HG03521 (cell line): ENCODE measurements at regions not wholly inside any gene's neighbourhood (a gene's known extent, or its start where the extent isn't known, plus 50 kb on each side); places are given as distances from the start of the nearest gene placed in this dataset.

ENCODE experiments used
- ATAC-seq: cut with Tn5 transposase; IDR thresholded peaks from one replicate; pipeline ENCODE4 v1.9.1; 2021; ENCODE audit warnings: mild to moderate bottlenecking, moderate library complexity; ENCODE audit not compliant: unreplicated experiment

DNA sequence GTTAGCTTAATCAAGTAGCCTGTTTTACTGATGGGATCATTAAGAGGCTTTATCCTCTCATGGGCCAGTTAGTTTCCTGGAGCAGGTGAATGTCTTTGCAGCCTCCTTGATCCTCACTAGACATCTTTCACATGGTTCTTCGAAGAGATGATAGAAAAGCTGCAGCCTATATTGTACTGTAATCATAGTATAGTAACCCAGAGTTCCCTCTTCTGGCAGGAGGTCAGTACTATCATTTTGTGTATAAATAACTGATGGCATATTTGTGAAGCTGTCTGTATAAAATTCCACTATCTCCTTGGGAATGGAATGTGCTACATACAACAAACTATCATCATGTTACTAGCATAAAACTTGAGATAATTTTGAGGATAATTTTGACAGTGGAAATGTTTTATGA is 123.8 kb upstream of the PRPS1L1 start:
- no peak for ATAC-seq

DNA sequence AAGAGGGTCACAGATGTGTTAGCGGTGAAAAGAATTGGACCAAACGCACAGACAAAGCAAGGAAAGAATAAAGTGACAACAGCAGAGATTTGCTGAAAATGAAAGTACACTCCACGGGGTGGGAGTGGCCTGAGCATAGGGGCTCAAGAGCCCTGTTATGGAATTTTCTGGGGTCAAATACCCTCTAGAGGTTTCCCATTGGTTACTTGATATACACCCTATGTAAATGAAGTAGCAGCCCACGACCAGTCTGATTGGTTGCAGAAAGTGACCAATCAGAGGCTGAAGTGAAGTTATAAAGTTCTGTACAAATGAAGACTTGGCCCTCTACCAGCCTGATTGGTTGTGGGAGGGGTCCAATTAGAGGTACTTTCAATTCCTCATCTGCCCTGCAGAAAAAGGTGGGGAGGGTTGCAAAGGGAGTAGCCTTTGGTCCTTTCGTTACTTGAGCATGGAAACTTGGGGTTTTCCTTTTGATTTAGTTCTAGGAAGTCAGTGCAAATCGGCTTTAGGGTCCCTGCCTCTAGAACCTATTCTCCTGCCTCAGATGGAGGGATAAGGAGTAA is 125.6 kb upstream of the PRPS1L1 start:
- ATAC-seq: no peak

DNA sequence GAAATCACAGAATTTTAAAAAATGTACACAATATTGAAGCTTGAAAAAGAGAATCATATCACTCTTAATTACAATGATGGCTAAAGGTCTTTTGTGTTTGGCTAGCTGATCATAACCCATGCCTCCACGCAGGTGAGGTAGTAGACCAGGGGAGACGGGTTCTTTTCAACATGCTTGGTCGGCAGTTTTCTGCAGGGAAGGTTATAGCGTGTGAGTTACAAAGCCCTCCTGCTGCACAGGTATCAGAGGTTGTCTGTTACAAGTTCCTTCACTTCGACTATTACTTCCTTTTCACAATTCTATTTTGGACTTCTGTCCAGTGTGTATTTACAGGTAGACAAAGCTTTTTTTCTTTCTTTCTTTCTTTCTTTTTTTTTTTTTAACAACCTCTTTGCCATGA is 127.1 kb upstream of the PRPS1L1 start:
- no peak for ATAC-seq

DNA sequence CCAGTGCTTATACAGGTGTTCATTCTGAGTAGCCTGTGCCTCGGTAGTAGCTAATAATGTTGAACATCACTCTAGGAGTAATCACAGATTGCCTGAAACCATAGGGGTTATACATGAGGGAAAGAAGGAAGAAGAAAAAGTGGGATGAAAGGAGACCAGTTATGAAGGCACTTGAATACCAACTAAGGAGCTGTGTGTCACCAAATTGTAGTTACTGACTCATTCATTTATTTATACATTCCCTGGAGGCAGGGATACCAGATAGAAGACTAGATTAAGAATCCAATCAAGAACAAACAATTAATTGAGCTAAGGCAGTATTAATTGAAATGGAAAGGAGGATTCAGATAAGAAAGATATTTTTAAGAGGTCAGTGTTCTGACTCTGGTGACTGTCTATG is 129.6 kb upstream of the PRPS1L1 start:
- ATAC-seq: no peak

DNA sequence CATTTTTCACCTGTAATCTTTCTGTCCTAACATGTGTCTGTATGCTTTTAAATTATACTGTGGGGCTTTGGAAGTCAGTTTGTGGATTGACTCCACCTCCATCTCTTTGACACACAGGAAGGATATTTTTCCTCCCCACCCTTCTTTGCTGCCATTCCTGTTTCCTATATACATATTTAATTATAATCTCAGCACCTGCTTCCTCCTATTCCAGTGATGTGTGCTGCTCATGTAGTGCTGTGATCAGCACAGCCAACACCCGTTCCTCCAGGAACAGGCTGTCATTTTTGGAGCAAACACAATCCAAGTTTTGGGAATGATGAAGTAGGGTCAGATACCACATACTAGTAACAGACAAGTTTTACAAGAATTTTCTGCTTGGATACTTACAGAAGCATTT is 135.0 kb upstream of the PRPS1L1 start:
- ATAC-seq: no peak

DNA sequence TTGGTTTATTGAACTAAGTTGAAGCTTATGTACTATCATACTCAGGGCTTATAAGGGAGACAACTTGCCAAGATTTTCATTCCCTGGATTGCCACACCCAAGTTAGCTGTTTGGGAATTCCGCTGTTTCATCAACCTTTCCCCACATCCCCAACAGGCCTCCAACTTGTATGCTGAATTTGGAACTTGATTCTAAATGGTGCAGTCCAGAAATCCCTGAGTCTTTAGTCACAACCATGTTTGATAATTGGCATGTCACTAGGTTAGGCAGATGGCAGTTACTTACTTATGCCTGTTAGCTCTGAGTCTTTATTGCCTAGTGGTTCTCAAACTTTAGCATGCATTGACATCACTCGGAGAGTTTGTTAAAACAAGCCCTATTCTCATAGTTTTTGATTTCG is 135.4 kb upstream of the PRPS1L1 start:
- ATAC-seq: no peak

DNA sequence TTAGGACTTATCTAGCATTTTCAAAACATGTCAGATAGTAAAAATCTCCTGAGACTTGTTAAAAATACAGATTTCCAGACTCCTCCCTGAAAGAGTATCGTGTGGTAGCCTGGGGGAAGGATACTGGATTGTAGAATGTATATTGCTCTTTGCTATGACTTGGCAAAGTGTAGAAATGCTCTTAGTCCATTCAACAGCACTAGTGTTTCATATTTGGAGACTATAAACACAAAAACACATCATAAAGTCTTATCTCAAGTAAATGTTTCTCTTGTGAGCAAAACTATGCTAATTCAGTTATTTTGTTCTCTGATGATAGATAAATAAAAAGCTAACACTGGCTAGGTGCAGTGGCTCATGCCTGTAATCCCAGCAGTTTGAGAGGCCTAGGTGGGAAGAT is 137.5 kb upstream of the PRPS1L1 start:
- ATAC-seq: no peak

DNA sequence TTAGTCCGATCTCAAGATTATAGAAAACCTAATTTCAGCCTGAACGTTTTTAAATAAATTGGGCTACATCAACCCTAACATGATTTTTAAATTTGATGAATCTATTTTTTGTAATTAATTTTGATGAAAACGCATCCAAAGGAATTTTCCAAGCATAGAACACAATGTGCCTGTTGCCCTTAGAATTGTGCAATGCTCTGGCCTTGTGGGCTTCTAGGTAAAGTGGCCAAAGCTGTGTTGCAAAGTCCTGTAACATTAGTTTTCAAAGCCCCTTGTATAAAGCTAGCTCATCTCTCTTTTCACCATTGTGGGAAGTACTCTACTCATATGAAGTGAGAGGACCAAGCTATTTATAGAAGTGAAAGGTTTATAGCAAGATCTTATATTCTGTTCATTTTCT is 138.4 kb upstream of the PRPS1L1 start:
- ATAC-seq: no peak

DNA sequence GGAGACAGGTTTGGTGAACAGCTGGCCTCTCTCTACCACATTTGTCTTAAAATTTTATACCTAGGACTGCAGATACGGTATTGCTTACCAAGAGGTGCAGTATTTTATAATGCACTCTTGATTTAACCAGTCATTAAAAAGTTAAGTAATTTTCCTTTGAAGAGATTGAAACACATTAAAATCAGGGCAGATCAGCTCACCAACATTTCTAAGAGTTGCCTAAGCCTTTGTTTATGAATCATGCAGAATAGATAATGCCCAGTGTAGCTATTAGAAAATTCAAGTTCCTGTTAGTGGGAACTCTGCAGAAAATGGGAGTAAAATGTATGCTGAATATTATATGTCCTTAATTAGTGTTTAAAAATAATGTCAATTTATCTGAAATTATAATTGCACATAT is 140.2 kb upstream of the PRPS1L1 start:
- no peak for ATAC-seq

DNA sequence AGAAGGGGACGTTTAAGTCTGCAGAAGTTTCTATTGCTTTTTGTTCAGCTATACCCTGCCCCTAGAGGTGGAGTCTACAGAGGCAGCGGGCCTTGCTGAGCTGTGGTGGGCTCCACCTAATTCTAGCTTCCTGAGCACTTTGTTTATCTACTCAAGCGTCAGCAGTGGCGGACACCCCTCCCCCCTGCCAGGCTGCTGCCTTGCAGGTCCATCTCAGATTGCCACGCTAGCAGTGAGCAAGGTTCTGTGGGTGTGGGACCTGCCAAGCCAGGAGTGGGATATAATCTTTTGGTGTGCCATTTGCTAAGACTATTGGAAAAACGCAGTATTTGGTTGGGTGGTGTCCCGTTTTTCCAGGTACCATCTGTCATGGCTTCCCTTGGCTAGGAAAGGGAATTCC is 147.3 kb upstream of the PRPS1L1 start:
- no peak for ATAC-seq

DNA sequence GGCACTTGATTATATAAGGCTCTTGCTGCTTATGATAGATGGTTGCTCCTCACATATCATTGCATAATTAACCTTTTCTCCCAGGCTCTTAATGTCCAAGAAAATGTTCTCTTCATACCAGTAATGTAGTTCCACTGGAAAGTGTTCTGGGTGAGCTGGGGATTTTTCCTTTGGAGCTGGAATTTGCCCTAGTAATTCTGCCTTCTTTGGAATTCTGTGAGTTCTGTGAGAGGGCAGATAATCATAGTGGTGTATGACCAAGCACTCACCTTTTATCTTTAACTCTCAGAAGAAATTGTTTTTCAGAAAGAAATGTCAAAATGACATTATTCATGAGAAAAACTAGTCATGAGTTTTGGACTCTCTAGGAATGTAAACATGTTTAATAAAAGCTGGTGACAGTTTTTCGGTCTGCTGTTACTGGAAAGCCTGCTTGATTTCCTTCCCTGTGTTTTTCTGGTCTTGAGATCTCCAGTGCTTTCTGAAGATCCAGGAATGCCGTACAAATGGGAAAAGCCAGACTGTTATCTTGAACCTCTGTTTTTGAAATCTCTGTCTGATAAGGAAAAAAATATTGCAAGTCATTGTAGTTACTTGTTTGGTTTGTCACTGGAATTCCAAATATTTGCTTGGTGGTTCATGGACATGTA is 148.3 kb upstream of the PRPS1L1 start:
- ATAC-seq: no peak

DNA sequence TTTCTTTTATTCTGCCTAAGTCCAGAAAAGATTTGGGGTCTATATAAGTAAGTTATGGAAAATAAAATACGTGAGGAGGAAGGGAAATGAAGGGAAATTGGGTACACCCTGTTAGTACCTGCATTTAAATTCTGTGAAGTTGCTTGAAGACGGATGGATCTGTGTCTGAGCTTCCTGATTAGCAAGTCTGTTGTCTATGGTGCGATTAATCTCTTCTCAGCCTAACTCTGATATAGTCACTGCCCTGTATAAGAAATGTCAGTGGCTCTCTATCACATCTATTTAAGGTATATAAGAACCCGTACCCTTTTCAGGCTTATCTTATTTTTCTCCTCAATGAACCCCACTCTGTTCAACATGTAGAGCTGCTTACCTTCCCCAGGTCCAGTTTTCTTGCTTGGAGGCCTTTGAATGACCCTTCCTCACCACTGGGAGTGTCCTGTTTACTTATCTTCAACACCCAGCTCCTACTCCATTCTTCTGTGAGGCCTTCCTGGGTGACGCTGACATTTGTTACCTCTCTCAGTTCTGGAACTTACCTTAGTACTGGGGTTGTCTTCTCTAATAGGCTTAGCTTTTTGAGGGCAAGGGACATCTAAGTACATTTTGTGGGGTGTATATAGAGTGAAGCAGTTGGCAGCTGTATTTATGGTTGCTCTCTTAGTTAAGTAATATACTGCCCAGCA is 149.6 kb upstream of the PRPS1L1 start:
- ATAC-seq: no peak

DNA sequence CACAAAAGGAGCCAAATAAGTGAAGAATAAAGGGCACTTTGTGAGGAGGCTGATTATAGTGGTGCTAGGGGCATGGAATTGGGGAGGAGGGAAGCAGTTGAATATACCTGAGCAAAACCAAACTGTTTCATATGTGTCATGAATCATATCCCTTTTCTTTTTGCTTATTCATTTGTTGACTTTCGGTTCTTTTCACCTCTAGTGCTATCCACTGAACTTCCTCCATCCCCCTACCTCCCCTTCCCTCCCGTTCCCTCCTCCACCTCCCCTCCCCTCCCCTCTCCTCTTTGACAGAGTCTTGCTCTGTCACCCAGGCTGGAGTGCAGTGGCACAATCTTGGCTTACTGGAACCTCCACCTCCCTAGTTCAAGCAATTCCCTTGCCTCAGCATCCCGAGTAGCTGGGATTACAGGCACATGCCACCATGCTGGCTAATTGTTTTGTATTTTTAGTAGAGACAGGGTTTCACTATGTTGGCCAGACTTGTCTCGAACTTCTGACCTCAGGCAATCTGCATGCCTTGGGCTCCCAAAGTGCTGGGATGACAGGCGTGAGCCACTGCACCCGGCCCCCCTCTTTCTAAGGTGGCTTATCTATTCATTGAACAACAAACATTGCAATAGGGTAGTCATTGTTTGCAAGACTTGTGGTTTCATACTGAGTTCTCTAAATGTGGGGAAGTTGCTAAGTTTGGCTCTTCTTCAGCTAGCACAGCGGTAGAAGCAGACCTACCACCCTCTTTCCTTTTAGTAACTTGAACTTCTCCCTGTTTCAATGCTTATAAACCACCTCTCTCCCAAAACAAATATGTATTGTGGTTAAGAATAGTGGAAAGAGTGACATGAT is 150.4 kb upstream of the PRPS1L1 start:
- peak; percentile 88 for ATAC-seq

DNA sequence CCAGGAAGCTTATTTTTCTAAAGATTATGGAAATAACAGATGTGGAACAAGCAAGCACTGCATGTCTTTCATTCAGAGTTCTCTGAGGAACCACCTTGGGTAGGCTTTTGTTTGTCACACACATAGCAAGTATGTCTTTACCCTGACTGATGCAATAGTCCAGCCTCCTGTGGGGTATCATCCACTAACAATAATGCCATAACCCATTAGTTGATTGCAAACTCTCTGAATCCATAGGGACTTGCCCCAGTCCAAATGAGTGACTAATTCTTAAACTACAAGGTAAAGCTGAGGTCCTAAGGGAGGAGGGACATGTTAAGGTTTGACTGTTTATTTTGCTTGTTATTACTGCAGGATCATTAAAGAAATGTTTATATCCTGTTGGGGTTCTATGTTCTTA is 151.4 kb upstream of the PRPS1L1 start:
- ATAC-seq: no peak

DNA sequence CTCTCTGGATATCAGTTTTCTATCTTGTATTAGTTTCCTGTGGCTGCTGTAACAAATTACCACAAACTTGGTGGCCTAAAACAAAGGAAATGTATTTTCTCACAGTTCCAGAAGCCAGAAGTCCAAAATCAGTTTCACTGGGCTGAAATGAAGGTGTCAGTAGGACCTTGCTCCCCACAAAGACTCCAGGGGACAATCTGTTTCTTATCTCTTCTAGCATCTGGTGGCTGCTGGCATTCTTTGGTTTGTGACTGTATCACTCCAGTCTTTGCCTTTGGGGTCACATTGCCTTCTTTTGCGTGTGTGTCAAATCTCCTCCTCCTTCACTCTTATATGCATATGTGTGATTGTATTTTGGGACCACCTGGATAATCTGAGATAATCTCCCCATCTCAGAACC is 153.0 kb upstream of the PRPS1L1 start:
- no peak for ATAC-seq

DNA sequence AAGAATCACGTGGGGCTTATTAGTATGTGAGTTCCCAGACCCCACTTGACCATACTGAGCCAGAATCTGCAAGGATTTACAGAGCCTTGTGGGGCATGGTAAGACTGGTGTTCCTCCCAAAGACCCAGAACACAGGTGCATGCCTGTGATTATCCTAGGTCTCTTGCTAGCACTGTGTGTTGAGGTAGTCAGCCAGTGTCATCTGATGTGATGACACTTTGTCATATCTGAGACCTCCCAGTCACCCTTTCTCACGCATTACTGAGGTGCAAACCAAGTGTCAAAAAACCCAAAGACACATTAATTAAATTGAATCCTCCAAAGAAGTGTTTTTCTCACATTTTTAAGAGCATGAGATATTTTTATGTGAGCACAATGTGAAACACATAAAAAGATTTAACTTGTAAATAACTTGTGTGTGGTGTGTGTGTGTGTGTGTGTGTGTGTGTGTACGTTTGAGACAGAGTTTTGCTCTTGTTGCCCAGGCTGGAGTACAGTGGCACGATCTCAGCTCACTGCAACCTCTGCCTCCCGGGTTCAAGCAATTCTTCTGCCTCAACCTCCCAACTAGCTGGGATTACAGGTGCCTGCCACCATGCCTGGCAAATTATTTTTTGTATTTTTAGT is 162.0 kb upstream of the PRPS1L1 start:
- no peak for ATAC-seq

DNA sequence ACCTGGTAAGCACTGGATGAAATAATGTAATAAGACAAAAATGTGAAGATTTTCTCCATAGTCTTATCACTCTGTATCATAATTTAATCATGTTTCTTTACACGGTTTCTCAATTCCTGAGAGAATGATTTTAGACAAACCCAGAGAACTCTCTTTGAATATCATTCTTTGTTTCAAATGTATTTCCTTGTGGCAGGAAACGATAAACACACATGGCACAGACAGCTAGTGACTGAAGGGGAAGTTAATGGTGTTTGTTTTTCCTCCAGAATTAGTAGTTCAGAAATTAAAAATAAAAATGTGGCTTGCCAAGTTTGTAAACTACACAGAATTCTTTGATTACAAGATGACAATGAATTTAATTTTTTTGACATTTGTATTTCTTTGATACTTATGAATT is 163.7 kb upstream of the PRPS1L1 start:
- no peak for ATAC-seq

DNA sequence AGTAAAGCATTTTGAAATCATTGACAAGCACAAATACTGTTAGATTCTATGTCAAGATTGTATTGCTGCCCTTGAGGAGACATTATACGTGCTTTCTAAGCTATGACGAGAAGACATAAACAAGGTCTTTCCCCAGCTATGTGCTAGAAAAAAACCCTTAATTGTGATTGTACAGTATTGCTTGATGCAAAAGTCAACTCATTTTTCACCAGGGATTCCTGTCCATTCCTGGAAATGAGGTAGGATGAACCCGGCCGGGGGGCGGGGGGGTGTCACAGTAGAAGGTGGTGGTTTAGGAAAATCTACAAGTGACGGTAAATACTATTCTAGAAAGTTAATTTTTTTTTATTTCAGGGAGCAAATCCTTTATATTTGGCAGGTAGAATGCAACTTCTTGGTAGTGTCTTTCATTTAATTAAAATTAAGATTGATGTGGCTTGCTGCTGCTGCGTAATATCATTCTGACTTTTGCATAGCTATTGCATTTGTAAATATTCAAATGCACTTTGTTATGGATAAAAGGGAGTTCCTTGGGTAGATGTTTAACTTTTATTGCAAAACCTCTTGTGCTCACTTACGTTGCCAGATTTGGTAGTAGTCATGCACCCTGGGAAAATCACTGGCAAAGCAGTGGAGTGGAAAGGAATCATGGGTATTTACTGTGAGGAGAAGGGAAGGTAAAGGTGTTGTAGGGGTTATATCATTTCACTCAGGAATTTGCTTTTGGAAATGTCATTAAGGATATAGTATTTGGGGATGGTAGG is 164.4 kb upstream of the PRPS1L1 start:
- ATAC-seq: no peak

DNA sequence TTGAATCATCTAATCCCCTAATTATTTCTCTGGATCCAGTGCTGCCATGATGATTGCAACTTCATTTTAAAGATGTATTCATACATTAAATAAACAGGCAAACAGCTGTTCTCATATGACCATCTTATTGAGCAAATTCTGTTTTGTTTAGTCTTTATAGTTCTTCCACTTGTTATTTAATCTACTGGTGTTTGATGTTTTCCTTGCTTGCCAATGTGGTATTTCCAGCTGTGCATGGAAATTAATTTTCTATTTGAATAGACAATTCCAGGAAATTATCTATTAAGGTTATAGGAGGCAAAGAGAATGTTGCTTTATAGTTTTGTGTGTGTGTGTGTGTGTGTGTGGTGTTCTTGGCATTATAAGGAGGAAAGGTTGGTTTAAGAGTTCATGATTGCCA is 167.0 kb upstream of the PRPS1L1 start:
- no peak for ATAC-seq

DNA sequence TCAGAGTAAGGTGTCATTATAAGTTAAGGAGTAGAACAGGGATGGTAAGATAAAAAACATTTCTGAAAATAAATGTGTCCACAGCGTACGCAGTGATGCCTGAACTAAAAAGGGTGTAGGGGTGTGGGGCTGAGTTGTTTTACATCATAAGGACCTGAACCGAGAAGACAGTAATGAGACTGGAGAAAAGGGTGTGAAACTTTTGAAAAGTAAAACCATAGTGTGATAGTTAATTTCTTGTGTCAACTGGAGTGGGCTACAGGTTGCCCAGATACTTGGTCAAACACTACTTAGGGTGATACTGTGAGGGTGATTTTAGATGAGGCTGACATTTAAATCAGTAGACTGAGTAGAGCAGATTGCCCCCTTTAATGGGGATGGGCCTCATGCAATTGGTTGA is 169.0 kb upstream of the PRPS1L1 start:
- ATAC-seq: no peak

DNA sequence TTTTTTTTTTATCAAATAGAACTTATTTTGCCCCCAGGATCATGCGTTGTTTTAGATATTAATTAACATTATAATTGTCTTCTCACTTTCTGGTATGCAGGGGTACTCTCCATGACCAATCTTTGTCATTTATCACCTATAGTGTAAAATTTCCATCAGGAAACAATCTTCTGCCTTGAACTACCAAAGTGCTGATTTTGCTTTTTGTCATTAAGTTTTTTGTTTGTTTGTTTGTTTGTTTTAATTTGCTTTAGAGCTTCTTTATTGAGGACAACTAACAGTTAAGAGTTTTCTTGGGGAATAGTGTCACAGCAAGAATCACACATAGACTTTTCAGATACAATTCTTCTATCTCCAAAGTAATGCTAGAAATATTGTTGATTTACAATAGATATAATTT is 171.2 kb upstream of the PRPS1L1 start:
- no peak for ATAC-seq
